VCaP (cell line): ENCODE measurements at regions not wholly inside any gene's neighbourhood (a gene's known extent, or its start where the extent isn't known, plus 50 kb on each side); places are given as distances from the start of the nearest gene placed in this dataset.

ENCODE experiments used
- H3K27ac ChIP-seq: fragments of 450-650 bp; 2 replicates; pipeline ENCODE4 v1.5.1; 2017
- CTCF ChIP-seq: fragments of 450-650 bp; conservative IDR thresholded peaks from 2 replicates; pipeline ENCODE4 v1.5.1; 2017; ENCODE audit warnings: mild to moderate bottlenecking, moderate library complexity

GRCh38 chr3:147662705-147663104, 253.5 kb downstream of the ZIC1 start:
- no peak overlapping the region for H3K27ac ChIP-seq
- TF ChIP-seq CTCF: no peak

- no peak overlapping the region for H3K27ac ChIP-seq
- TF ChIP-seq CTCF: no peak
Observed at GRCh38 chr3:147669077-147669476, 259.9 kb downstream of the ZIC1 start.

GRCh38 chr3:147672035-147672434, 262.9 kb downstream of the ZIC1 start:
- no peak overlapping the region for H3K27ac ChIP-seq
- TF ChIP-seq CTCF: no peak

- no peak for TF ChIP-seq CTCF
- no peak overlapping the region for H3K27ac ChIP-seq
Observed at GRCh38 chr3:147672436-147672835, 263.3 kb downstream of the ZIC1 start.

GRCh38 chr3:147675761-147676160, 266.6 kb downstream of the ZIC1 start:
- no peak for TF ChIP-seq CTCF
- H3K27ac ChIP-seq: no peak overlapping the region

- TF ChIP-seq CTCF: no peak
- H3K27ac ChIP-seq: no peak overlapping the region
Observed at GRCh38 chr3:147680837-147681483, 271.8 kb downstream of the ZIC1 start.

GRCh38 chr3:147688868-147689267, 279.7 kb downstream of the ZIC1 start:
- no peak for TF ChIP-seq CTCF
- H3K27ac ChIP-seq: no peak overlapping the region
